Ishikawa (cell line): ENCODE measurements at regions not wholly inside any gene's neighbourhood (a gene's known extent, or its start where the extent isn't known, plus 50 kb on each side); places are given as distances from the start of the nearest gene placed in this dataset.

Source experiments
- CEBPB ChIP-seq: IDR thresholded peaks from 2 replicates; pipeline ENCODE4 v1.6.1; 2012
- CREB1 ChIP-seq: IDR thresholded peaks from 2 replicates; pipeline ENCODE4 v1.6.1; 2012; ENCODE audit warnings: low read depth
- EGR1 ChIP-seq: IDR thresholded peaks from 2 replicates; pipeline ENCODE4 v1.6.1; 2012
- EP300 ChIP-seq: IDR thresholded peaks from 2 replicates; pipeline ENCODE4 v1.6.1; 2012; ENCODE audit warnings: borderline replicate concordance
- FOXM1 ChIP-seq: IDR thresholded peaks from 2 replicates; pipeline ENCODE4 v1.6.1; 2012; ENCODE audit warnings: low read depth, borderline replicate concordance
- NFIC ChIP-seq: IDR thresholded peaks from 2 replicates; pipeline ENCODE4 v1.6.1; 2012
- RAD21 ChIP-seq: IDR thresholded peaks from 2 replicates; pipeline ENCODE4 v1.6.1; 2012; ENCODE audit warnings: low read depth
- TAF1 ChIP-seq: IDR thresholded peaks from 2 replicates; pipeline ENCODE4 v1.6.1; 2012; ENCODE audit warnings: low read depth, mild to moderate bottlenecking
- TCF12 ChIP-seq: IDR thresholded peaks from 2 replicates; pipeline ENCODE4 v1.6.1; 2012; ENCODE audit warnings: low read depth
- TEAD4 ChIP-seq: IDR thresholded peaks from 2 replicates; pipeline ENCODE4 v1.6.1; 2012
- YY1 ChIP-seq: IDR thresholded peaks from 2 replicates; pipeline ENCODE4 v1.6.1; 2012; ENCODE audit warnings: low read depth
- ZBTB7A ChIP-seq: IDR thresholded peaks from 2 replicates; pipeline ENCODE4 v1.6.1; 2012; ENCODE audit warnings: low read depth
- TF ChIP-seq, protein P1 (sequence below): IDR thresholded peaks from 2 replicates; pipeline ENCODE4 v1.6.1; 2012
- TF ChIP-seq, protein P2 (sequence below): IDR thresholded peaks from 2 replicates; pipeline ENCODE4 v1.6.1; 2012
- TF ChIP-seq, protein P3 (sequence below): IDR thresholded peaks from 2 replicates; pipeline ENCODE4 v1.6.1; 2012; ENCODE audit warnings: low read depth, mild to moderate bottlenecking

DNA sequence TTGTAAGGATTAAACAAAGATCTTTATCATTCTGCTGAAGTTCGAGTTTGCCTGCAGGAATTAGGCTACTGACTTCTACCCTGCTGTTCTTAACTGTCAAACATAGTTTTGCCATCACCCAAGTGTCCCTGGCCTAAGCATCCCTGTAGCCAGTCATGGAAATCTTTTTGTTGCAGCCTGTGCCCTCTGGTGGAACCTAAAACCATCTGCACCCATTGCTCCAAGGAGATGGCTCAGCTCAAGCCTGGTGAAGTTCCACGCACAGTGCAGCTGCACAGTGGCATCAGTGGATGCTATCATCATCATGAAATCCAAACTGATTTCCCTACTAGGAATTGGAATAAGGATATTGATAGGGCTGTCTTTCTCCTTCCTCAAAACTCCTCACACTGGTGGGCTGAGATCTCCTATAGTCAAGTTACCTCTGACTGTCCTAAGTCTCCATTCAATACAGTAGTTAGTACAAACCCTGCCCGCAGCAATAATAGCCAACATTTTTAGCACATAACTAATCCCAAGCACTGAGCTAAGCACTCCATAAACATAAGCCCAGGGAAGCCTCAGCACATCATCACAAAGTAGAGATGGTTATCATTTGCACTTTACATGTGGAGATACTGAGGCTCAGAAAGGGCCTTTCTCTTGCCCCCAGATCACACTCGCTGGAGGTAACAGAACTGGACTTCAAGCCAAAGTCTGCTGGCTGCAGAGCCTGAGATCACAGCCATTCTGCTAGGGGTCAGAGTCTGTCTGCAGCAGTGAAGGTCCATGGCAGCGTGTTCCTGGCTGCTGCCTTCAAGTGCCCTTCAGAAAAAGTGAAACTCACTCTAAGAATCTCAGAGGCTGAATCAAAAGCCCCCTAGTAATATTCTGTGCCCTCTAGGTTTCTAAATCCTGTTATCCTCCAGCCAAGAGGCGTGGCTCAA, 77.2 kb upstream of the MC3R start:
- TF ChIP-seq YY1, result no peak
- no peak for TF ChIP-seq TEAD4
- no peak for TF ChIP-seq TCF12
- TF ChIP-seq NFIC, result no peak
- no peak for TF ChIP-seq CREB1
- no peak for TF ChIP-seq CEBPB
- no peak for TF ChIP-seq RAD21
- TF ChIP-seq, protein P1, sequence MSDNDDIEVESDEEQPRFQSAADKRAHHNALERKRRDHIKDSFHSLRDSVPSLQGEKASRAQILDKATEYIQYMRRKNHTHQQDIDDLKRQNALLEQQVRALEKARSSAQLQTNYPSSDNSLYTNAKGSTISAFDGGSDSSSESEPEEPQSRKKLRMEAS, result no peak
- TF ChIP-seq FOXM1, result no peak
- TF ChIP-seq ZBTB7A, result no peak
- TF ChIP-seq, protein P2, sequence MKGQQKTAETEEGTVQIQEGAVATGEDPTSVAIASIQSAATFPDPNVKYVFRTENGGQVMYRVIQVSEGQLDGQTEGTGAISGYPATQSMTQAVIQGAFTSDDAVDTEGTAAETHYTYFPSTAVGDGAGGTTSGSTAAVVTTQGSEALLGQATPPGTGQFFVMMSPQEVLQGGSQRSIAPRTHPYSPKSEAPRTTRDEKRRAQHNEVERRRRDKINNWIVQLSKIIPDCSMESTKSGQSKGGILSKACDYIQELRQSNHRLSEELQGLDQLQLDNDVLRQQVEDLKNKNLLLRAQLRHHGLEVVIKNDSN, result no peak
- no peak for TF ChIP-seq EP300
- TF ChIP-seq TAF1, result no peak
- no peak for TF ChIP-seq EGR1
- TF ChIP-seq, protein P3, sequence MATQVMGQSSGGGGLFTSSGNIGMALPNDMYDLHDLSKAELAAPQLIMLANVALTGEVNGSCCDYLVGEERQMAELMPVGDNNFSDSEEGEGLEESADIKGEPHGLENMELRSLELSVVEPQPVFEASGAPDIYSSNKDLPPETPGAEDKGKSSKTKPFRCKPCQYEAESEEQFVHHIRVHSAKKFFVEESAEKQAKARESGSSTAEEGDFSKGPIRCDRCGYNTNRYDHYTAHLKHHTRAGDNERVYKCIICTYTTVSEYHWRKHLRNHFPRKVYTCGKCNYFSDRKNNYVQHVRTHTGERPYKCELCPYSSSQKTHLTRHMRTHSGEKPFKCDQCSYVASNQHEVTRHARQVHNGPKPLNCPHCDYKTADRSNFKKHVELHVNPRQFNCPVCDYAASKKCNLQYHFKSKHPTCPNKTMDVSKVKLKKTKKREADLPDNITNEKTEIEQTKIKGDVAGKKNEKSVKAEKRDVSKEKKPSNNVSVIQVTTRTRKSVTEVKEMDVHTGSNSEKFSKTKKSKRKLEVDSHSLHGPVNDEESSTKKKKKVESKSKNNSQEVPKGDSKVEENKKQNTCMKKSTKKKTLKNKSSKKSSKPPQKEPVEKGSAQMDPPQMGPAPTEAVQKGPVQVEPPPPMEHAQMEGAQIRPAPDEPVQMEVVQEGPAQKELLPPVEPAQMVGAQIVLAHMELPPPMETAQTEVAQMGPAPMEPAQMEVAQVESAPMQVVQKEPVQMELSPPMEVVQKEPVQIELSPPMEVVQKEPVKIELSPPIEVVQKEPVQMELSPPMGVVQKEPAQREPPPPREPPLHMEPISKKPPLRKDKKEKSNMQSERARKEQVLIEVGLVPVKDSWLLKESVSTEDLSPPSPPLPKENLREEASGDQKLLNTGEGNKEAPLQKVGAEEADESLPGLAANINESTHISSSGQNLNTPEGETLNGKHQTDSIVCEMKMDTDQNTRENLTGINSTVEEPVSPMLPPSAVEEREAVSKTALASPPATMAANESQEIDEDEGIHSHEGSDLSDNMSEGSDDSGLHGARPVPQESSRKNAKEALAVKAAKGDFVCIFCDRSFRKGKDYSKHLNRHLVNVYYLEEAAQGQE, result no peak

DNA sequence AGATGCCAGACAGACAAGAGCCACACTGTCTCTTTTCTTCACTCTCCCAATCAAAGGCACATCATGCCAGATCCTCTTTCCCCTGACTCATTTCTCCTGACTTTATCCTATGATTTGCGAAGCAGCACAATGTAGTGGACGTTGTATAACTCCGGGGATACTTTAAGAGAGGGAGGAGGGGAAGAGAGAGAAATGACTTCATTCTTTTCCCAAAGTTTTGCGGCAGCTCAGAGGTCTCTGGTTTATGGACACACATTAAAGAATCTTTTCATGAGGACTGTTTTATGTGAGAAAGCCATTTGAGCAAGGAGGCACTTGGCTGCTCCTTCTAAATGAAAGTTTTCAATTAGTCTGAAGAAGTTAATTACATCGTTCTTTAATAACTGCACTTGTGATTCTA, 75.1 kb upstream of the MC3R start:
- TF ChIP-seq, protein P2, result no peak
- TF ChIP-seq YY1, result no peak
- no peak for TF ChIP-seq FOXM1
- no peak for TF ChIP-seq TAF1
- TF ChIP-seq EP300, result no peak
- TF ChIP-seq CREB1, result no peak
- TF ChIP-seq, protein P1, result no peak
- no peak for TF ChIP-seq RAD21

DNA sequence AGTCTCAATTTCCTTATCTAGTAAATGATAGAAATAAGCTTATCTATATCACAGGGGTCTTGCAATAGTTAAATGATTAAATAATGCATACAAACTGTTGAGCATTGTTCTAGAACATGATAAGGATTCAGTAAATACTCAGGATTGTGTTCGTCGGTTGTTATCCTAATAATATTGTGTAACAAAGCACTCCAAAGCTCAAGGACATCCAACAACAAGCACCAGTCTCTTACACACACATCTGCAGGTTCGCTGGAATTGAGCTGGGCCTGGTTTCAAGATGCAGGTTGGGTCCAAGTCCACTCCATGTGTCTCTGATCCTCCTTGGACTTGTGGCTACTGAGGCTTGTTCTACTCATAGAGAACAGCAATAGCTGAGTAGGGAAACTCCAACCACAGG, 74.1 kb upstream of the MC3R start:
- TF ChIP-seq, protein P1, result no peak
- TF ChIP-seq YY1, result no peak
- TF ChIP-seq, protein P3, result no peak
- no peak for TF ChIP-seq ZBTB7A
- no peak for TF ChIP-seq CEBPB
- no peak for TF ChIP-seq FOXM1
- TF ChIP-seq EGR1, result no peak
- no peak for TF ChIP-seq CREB1
- TF ChIP-seq EP300, result no peak
- no peak for TF ChIP-seq RAD21
- TF ChIP-seq TCF12, result no peak
- no peak for TF ChIP-seq TEAD4
- TF ChIP-seq, protein P2, result no peak

DNA sequence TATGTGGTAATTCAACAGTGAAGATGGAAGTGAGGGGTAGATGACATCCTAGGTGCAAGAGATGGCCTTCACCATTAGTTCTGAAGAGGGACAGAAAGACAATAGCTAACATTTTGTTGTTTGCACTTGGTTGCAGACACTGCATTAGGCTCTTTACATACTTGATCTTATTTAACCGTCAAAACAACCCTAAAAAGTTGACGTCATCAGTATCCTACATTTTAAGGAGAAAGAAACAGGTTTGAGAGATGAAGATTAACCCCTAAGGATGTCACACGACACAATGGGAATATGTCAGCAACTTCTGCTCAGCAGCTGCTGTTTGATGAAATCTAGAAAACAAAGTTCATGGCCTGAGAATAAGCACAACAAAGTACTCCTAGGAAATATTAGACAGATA, 72.6 kb upstream of the MC3R start:
- TF ChIP-seq, protein P1, result no peak
- TF ChIP-seq YY1 (no peak), CREB1 (no peak), TCF12 (no peak), NFIC (no peak), TEAD4 (no peak), EP300 (no peak), CEBPB (no peak), TAF1 (no peak), ZBTB7A (no peak)
- TF ChIP-seq, protein P2, result no peak
- TF ChIP-seq, protein P3, result no peak
